H7 (cell line): ENCODE measurements at regions not wholly inside any gene's neighbourhood (a gene's known extent, or its start where the extent isn't known, plus 50 kb on each side); places are given as distances from the start of the nearest gene placed in this dataset.

Source experiments
- DNase-seq: peaks from one replicate; pipeline ENCODE4 v3.0.0; 2012
- H3K27me3 ChIP-seq: 2 replicates; pipeline ENCODE4 v1.6.0; 2011; ENCODE audit warnings: mild to moderate bottlenecking, low read length; ENCODE audit not compliant: control insufficient read depth, insufficient read depth
- H3K36me3 ChIP-seq: replicated peaks from 2 replicates; pipeline ENCODE4 v1.5.1; 2011; ENCODE audit warnings: low read length; ENCODE audit not compliant: control insufficient read depth, insufficient read depth
- H3K4me3 ChIP-seq: 2 replicates; pipeline ENCODE4 v1.5.1; 2011; ENCODE audit warnings: low read depth, mild to moderate bottlenecking, control low read depth, low read length, moderate library complexity; ENCODE audit not compliant: insufficient read depth

DNA sequence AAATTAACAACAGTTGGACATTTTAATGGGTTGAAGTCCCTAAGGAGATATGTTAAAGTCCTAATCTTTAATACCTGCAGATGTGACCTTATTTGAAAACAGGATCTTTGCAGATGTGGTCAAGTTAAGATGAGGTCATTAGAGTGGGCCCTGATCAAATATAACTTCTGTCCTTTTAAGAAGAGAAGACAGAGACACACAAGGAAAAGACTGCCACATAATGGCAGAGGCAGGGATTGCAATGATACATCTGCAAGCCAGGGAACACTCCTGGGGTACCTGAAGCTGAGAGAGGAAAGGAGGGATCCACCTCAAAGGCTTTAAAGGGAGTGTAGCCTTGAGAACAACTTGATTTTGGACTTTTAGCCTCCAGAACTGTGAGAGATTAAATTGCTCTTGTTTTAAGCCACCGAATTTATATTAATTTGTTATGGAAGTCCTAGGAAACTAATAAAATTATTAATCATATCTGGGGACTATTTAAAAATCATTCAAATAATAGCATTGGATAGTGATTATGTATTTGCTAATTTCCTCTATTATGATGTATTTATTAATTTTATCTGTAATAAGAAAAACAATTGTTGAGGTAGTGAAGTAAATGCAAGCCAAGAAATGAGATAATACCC, 700.0 kb upstream of the PCDH15 start:
- peak; percentile 2 for DNase-seq
- no peaks in the 10 kb centered on the region for H3K36me3 ChIP-seq
- H3K4me3 ChIP-seq = no peak overlapping the region
- H3K27me3 ChIP-seq = no peaks in the 10 kb centered on the region

DNA sequence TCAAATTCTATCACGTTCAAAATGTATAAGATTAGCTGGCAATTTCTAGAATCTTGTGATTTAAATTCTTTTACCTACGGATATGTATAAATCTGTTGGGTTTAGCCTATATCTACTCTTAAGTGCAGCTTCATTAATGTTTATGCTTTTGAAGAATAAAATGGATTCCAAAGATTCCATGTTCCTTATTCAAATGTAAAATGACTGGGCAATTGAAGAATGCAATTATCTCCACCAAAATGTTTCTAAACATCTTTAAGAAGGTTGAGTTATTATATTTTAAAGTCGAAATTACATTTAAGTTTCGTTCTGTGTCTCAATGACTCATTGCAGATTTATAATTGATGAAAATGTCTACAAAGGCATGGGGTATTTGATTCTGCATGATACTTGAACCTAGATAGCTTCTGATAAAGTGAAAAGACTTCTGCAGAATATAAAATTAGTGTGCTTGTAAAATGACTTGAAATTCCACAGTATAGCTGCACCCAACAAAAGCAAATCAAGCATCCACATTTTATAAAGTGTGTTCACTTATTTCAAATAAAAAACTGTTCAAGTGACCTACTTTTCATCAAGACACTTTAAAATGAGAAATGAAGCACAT, 697.0 kb upstream of the PCDH15 start:
- no peaks in the 10 kb centered on the region for H3K27me3 ChIP-seq
- H3K36me3 ChIP-seq = no peaks in the 10 kb centered on the region
- no peak overlapping the region for H3K4me3 ChIP-seq
- no peak for DNase-seq

DNA sequence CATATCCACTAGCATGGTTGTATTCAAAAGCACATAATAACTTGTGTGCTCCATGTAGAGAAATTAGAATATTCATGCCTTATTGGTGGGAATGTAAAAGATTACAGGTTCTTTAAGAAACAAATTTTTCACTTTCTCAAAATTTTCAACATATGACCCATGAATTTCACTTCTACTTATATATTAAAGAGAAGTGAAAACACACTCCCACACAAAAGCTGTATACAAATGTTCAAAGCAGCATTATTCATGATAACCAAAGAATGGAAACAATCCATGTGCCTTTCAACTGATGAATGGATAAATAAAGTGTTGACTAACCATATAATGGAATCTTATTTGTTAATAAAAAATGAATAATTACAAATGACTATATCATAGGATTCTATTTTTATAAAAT, 694.5 kb upstream of the PCDH15 start:
- Histone ChIP-seq H3K4me3 (no peak overlapping the region), H3K27me3 (no peaks in the 10 kb centered on the region), H3K36me3 (no peaks in the 10 kb centered on the region)
- no peak for DNase-seq

DNA sequence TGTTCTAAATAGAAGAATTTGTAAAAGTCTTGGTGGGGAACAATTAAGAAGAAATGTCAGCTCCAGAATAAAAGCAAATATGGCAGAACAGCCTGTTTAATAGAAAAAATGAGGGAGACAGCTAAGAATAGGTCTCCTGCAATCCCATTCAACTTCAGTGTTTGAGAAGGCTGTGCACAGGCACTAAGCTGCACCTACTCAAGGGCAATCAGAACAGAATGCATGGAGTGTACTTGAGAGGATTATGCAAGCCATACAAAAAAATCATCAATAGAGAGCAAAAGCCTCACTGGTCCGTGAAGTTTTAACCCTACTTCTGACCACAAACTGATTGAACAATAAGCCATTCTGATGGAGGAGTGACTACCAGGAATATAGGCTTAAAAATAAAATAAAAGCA, 690.7 kb upstream of the PCDH15 start:
- Histone ChIP-seq H3K27me3 (no peaks in the 10 kb centered on the region), H3K36me3 (no peaks in the 10 kb centered on the region), H3K4me3 (no peak overlapping the region)
- no peak for DNase-seq

DNA sequence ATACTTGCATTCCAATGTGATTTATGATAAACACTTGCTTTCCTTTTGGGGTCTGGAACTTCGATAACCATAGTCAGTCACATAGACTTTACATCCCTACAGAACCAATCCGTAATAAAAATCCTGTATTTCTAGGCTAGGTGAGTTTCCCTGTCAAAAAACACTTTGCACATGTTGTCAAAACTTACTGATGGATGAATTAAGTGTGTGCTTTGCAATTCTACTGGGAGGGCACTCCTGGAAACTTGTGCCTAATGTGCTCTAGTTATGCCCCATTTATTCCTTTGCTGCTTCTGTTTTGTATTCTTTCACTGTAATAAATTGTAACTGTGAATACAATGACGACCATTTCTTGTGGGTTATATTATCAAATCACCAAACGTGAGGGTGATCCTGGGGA, 684.8 kb upstream of the PCDH15 start:
- no peak for DNase-seq
- no peaks in the 10 kb centered on the region for H3K27me3 ChIP-seq
- H3K36me3 ChIP-seq = no peaks in the 10 kb centered on the region
- no peak overlapping the region for H3K4me3 ChIP-seq

DNA sequence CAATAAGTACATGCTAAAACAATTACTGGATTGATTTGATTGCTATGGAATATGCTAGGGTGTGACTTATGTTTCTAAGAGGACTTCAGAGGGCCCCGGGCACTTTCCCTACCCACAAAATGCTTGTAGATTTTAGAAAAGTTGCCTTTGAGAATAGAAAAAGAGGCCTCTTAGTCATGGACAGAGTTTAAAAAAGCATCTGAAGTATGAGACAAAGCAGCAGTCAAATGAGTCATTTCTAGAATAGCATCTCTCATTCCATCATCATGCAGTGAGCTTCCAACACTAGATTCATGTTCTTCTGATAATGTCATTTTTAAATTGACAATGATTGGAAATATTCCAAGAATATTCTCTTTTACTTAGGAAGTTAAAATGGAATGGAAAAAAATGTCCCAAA, 675.1 kb upstream of the PCDH15 start:
- H3K4me3 ChIP-seq = no peak overlapping the region
- no peak for DNase-seq
- no peaks in the 10 kb centered on the region for H3K27me3 ChIP-seq
- no peaks in the 10 kb centered on the region for H3K36me3 ChIP-seq

DNA sequence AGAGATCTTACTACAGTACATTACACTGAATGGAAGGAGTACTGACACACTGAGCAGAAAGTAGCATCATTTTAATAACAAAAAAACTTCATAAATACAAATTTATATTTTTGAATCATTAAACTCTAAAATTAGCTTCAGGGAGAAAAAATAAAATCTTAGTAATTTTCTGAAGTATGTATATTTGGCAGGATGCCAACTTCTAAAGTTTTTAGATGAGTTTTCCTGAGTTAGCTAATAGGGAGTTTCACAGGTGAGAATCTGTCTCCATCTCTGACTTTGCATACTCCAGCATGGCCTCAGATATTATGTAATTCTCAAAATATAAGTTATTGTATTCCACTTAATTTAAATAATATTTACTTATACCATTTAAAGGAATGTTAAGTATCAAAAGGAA, 673.2 kb upstream of the PCDH15 start:
- Histone ChIP-seq H3K36me3 (no peaks in the 10 kb centered on the region), H3K4me3 (no peak overlapping the region), H3K27me3 (no peaks in the 10 kb centered on the region)
- no peak for DNase-seq

GRCh38 chr10:55470840-55471239, 669.8 kb upstream of the PCDH15 start:
- no peaks in the 10 kb centered on the region for H3K27me3 ChIP-seq
- no peak for DNase-seq

DNA sequence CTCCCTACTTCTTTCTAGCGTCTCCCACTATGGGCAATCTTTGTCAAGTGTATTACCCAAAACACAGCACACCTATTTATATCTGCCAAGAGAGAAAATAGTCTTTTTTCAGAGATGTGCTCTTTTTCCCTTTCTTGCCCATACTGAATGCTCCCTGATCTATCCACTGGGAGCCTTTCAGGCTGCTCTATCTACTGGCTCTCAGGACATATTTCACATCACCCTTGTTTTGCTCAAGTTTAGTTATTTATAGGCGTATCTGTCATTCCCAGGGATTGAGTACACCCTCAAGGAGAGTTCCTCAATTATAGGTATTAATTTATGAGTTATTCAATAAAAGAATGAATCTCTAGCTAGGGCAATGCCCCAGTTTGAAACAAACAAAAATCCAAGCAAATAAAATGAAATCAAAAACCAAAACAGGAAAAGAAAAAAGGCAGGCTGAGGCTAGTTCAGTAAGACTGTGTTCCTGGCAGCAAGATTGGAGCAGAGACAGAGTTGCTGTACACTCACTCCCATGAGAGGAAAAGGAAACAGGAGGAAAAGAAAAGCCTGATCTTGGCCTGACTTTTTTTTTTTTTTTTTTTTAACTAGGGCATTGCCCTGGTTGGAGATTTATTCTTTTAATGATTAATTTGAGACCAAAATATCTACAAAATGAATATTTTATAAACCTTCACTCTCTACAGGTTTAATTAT, 665.9 kb upstream of the PCDH15 start:
- no peaks in the 10 kb centered on the region for H3K27me3 ChIP-seq
- no peaks in the 10 kb centered on the region for H3K36me3 ChIP-seq

More at GRCh38 chr10:55470840-55471239, 669.8 kb upstream of the PCDH15 start:
- H3K4me3 ChIP-seq = no peak overlapping the region
- no peaks in the 10 kb centered on the region for H3K36me3 ChIP-seq

DNA sequence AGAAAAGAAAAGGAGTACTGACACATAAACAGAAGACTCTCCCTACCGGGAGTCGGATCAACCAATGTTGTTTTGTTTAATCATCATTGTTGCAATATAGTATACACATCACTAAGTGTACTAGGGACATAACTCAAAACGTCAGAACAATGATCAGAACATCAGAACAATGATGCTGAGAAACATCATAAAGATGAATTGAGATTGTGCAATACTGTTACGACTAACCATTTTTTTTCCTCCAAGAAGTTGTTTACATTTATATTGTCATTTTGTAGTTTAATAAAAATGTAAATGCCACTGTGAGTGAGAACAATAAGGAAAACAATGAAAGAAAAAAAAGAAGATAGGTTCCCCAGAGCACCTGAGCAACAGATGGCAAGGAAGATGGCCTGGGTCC, 663.1 kb upstream of the PCDH15 start:
- no peaks in the 10 kb centered on the region for H3K36me3 ChIP-seq
- H3K4me3 ChIP-seq = no peak overlapping the region
- H3K27me3 ChIP-seq = no peaks in the 10 kb centered on the region
- no peak for DNase-seq

More for the DNA sequence above, 665.9 kb upstream of the PCDH15 start:
- no peak overlapping the region for H3K4me3 ChIP-seq
- no peak for DNase-seq

DNA sequence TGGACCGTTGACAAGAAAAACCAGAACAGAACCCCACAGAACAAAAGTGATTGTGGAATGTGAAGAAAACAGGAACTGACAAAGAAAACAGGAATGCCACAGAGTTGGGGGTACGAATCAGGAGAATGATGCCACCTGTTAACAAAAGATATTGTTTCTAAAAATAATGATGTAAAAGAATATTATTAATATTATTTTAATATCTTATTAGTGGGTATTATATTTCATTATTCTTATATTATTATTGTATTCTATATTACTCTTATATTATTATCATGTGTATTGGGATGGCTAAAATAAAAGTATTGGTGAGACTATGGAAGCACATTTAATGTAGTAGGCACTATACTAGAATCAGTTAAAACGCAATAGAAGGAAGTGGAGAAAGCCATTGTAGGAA, 659.0 kb upstream of the PCDH15 start:
- DNase-seq = no peak
- no peak overlapping the region for H3K4me3 ChIP-seq
- H3K36me3 ChIP-seq = no peaks in the 10 kb centered on the region
- H3K27me3 ChIP-seq = no peaks in the 10 kb centered on the region

DNA sequence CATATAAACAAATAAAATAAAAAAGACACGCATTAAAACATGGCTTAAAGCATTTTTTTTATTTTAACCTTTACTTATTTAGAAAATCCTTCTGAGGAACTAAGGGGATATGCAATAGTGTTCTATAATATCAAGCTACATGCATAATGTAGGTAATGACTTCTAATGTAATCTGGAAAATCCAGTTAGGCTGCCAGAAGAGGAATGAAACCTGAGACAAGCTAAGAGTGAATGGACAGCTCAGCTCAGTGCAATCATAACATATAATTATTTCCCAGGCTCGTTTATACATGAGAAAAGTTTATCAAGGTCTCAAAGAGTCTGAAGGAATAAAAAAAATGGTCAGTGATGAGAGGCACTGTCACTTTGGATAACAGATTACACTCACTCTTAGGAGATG, 649.0 kb upstream of the PCDH15 start:
- no peak overlapping the region for H3K4me3 ChIP-seq
- H3K36me3 ChIP-seq = no peaks in the 10 kb centered on the region
- H3K27me3 ChIP-seq = no peaks in the 10 kb centered on the region
- DNase-seq = no peak

DNA sequence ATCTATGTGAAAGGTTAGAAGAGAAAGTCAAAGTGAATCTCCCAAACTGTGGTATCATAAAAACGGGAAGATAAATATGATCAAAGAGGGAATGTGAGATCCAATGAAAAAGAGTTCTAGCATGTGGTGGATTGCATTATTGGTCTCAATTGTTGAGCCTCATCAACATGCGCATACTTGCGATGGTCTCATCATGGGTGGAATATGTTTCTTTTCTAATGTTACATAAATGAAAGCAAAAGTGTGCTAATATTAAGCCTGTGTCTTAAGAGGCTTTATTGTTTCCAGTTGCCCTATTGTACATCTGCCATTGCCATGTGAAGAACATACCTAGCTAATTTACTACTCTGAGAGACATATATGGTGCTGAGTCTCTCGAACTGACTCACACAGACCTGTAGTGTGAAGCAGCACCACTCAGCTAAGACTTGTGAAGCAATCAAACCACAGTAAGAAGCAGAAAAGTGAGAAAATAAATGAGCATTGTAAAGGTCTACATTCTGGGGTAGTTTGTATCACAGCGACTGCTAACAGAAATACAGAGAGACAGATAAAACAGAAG, 645.5 kb upstream of the PCDH15 start:
- Histone ChIP-seq H3K4me3 (no peak overlapping the region), H3K27me3 (no peaks in the 10 kb centered on the region), H3K36me3 (no peaks in the 10 kb centered on the region)
- no peak for DNase-seq

DNA sequence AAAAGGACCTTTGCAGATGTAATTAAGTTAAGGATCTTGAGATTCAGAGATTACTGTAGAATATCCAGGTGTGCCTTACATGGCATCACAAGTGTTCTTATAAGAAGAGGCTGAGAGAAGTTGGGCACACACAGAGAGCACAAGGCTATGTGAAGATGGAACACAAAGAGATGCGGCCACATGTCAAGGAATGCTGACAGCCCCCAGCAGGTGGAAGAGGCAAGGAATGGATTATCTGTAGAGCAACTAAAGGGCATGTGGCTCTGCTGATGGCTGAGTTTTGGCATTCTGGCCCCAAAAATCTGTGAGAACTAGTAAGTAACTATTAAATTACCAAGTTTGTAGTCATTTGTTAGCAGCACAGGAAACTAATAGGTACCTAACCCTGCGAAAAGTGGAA, 640.7 kb upstream of the PCDH15 start:
- H3K27me3 ChIP-seq = no peaks in the 10 kb centered on the region
- H3K4me3 ChIP-seq = no peak overlapping the region
- no peaks in the 10 kb centered on the region for H3K36me3 ChIP-seq
- no peak for DNase-seq

DNA sequence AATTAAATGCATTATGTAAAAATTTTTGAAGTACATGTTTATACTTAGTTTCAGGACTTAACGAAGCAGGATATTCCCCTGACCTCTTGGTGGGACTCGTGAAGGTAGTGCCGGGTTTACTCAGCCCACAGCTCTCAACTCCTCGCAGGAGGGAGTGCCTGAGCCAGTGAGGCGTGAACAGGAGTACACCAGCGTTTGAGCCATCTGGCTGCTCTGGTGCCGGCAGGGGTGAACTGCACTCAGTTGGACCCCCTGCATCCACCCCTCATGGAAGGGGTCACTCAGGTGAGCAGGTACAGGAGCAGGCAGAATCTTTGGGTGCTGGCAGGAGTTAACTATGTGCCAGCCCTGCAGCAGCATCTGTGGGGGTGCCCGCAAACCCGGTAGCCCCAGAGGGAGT, 625.1 kb upstream of the PCDH15 start:
- Histone ChIP-seq H3K27me3 (no peaks in the 10 kb centered on the region), H3K36me3 (no peaks in the 10 kb centered on the region), H3K4me3 (no peak overlapping the region)
- no peak for DNase-seq
